ENCODE measurements at regions not wholly inside any gene's neighbourhood (a gene's known extent, or its start where the extent isn't known, plus 50 kb on each side); places are given as distances from the start of the nearest gene placed in this dataset.

GRCh38 chr3:117873249-117873600 is 1161.4 kb downstream of the IGSF11 start:
- DNase-seq (no peak), ATAC-seq (no peak)
- H3K36me3 Mint-ChIP-seq (ENCODE audit: low read depth): no peaks in the 10 kb centered on the region
- no peaks in the 10 kb centered on the region for H3K9me3 ChIP-seq (ENCODE audit: control insufficient read depth, low read length, poor library complexity, severe bottlenecking)
- no peaks in the 10 kb centered on the region for H3K27me3 Mint-ChIP-seq
- no peaks in the 10 kb centered on the region for H3K4me1 Mint-ChIP-seq
- H3K27ac Mint-ChIP-seq: no peak overlapping the region
- H3K4me3 Mint-ChIP-seq: no peak overlapping the region

GRCh38 chr3:117874028-117874690 is 1160.5 kb downstream of the IGSF11 start:
- no peaks in the 10 kb centered on the region for H3K9me3 ChIP-seq (ENCODE audit: control insufficient read depth, low read length, poor library complexity, severe bottlenecking)
- H3K4me3 Mint-ChIP-seq: no peak overlapping the region
- no peaks in the 10 kb centered on the region for H3K27me3 Mint-ChIP-seq
- DNase-seq (no peak), ATAC-seq (no peak)
- H3K36me3 Mint-ChIP-seq (ENCODE audit: low read depth): no peaks in the 10 kb centered on the region
- no peak overlapping the region for H3K27ac Mint-ChIP-seq
- no peaks in the 10 kb centered on the region for H3K4me1 Mint-ChIP-seq

GRCh38 chr3:117874904-117875874 is 1159.5 kb downstream of the IGSF11 start:
- DNase-seq (no peak), ATAC-seq (no peak)
- Mint-ChIP-seq H3K27me3 (no peaks in the 10 kb centered on the region), H3K4me1 (no peaks in the 10 kb centered on the region), H3K36me3 (ENCODE audit: low read depth) (no peaks in the 10 kb centered on the region), H3K4me3 (no peak overlapping the region), H3K27ac (no peak overlapping the region)
- H3K9me3 ChIP-seq (ENCODE audit: control insufficient read depth, low read length, poor library complexity, severe bottlenecking): no peaks in the 10 kb centered on the region

- no peak for ATAC-seq
- H3K9me3 ChIP-seq (ENCODE audit: control insufficient read depth, low read length, poor library complexity, severe bottlenecking): no peaks in the 10 kb centered on the region
- Mint-ChIP-seq H3K36me3 (ENCODE audit: low read depth) (no peaks in the 10 kb centered on the region), H3K27ac (no peak overlapping the region), H3K4me3 (no peak overlapping the region), H3K4me1 (no peaks in the 10 kb centered on the region), H3K27me3 (no peaks in the 10 kb centered on the region)
- no peak for DNase-seq
Measured at GRCh38 chr3:117875887-117876286, 1158.8 kb downstream of the IGSF11 start.

- DNase-seq (no peak), ATAC-seq (no peak)
- no peaks in the 10 kb centered on the region for H3K9me3 ChIP-seq (ENCODE audit: control insufficient read depth, low read length, poor library complexity, severe bottlenecking)
- H3K4me3 Mint-ChIP-seq: no peak overlapping the region
- H3K27me3 Mint-ChIP-seq: no peaks in the 10 kb centered on the region
- H3K4me1 Mint-ChIP-seq: no peaks in the 10 kb centered on the region
- H3K27ac Mint-ChIP-seq: no peak overlapping the region
- H3K36me3 Mint-ChIP-seq (ENCODE audit: low read depth): no peaks in the 10 kb centered on the region
Measured at GRCh38 chr3:117880638-117881037, 1154.0 kb downstream of the IGSF11 start.

- H3K9me3 ChIP-seq (ENCODE audit: control insufficient read depth, low read length, poor library complexity, severe bottlenecking): no peaks in the 10 kb centered on the region
- Mint-ChIP-seq H3K4me3 (no peak overlapping the region), H3K27me3 (no peaks in the 10 kb centered on the region), H3K36me3 (ENCODE audit: low read depth) (no peaks in the 10 kb centered on the region), H3K4me1 (no peaks in the 10 kb centered on the region), H3K27ac (no peak overlapping the region)
- no peak for DNase-seq
- no peak for ATAC-seq
Measured at GRCh38 chr3:117881210-117881609, 1153.4 kb downstream of the IGSF11 start.

GRCh38 chr3:117885011-117885441 is 1149.6 kb downstream of the IGSF11 start:
- H3K4me3 Mint-ChIP-seq: no peak overlapping the region
- H3K36me3 Mint-ChIP-seq (ENCODE audit: low read depth): no peaks in the 10 kb centered on the region
- no peaks in the 10 kb centered on the region for H3K4me1 Mint-ChIP-seq
- no peaks in the 10 kb centered on the region for H3K27me3 Mint-ChIP-seq
- DNase-seq (no peak), ATAC-seq (no peak)
- no peak overlapping the region for H3K27ac Mint-ChIP-seq
- H3K9me3 ChIP-seq (ENCODE audit: control insufficient read depth, low read length, poor library complexity, severe bottlenecking): no peaks in the 10 kb centered on the region

- no peaks in the 10 kb centered on the region for H3K4me1 Mint-ChIP-seq
- no peak overlapping the region for H3K27ac Mint-ChIP-seq
- no peaks in the 10 kb centered on the region for H3K27me3 Mint-ChIP-seq
Measured at GRCh38 chr3:117886147-117886546, 1148.5 kb downstream of the IGSF11 start.

GRCh38 chr3:117887031-117887430 is 1147.6 kb downstream of the IGSF11 start:
- Mint-ChIP-seq H3K27ac (no peak overlapping the region), H3K27me3 (no peaks in the 10 kb centered on the region), H3K36me3 (ENCODE audit: low read depth) (no peaks in the 10 kb centered on the region), H3K4me1 (no peaks in the 10 kb centered on the region), H3K4me3 (no peak overlapping the region)
- ATAC-seq (no peak), DNase-seq (no peak)
- no peaks in the 10 kb centered on the region for H3K9me3 ChIP-seq (ENCODE audit: control insufficient read depth, low read length, poor library complexity, severe bottlenecking)

More at GRCh38 chr3:117886147-117886546, 1148.5 kb downstream of the IGSF11 start:
- no peaks in the 10 kb centered on the region for H3K36me3 Mint-ChIP-seq (ENCODE audit: low read depth)
- no peak for ATAC-seq
- no peaks in the 10 kb centered on the region for H3K9me3 ChIP-seq (ENCODE audit: control insufficient read depth, low read length, poor library complexity, severe bottlenecking)
- no peak overlapping the region for H3K4me3 Mint-ChIP-seq
- DNase-seq: no peak

GRCh38 chr3:117887901-117888300 is 1146.7 kb downstream of the IGSF11 start:
- H3K36me3 Mint-ChIP-seq (ENCODE audit: low read depth): no peaks in the 10 kb centered on the region
- H3K4me1 Mint-ChIP-seq: no peaks in the 10 kb centered on the region
- DNase-seq: no peak
- H3K9me3 ChIP-seq (ENCODE audit: control insufficient read depth, low read length, poor library complexity, severe bottlenecking): no peaks in the 10 kb centered on the region
- no peak overlapping the region for H3K4me3 Mint-ChIP-seq
- no peak for ATAC-seq
- no peak overlapping the region for H3K27ac Mint-ChIP-seq
- no peaks in the 10 kb centered on the region for H3K27me3 Mint-ChIP-seq

- H3K4me1 Mint-ChIP-seq: no peaks in the 10 kb centered on the region
- ATAC-seq (no peak), DNase-seq (no peak)
- no peaks in the 10 kb centered on the region for H3K27me3 Mint-ChIP-seq
- H3K9me3 ChIP-seq (ENCODE audit: control insufficient read depth, low read length, poor library complexity, severe bottlenecking): no peaks in the 10 kb centered on the region
- H3K27ac Mint-ChIP-seq: no peak overlapping the region
- no peaks in the 10 kb centered on the region for H3K36me3 Mint-ChIP-seq (ENCODE audit: low read depth)
- no peak overlapping the region for H3K4me3 Mint-ChIP-seq
Measured at GRCh38 chr3:117892431-117892841, 1142.2 kb downstream of the IGSF11 start.

GRCh38 chr3:117893001-117893400 is 1141.6 kb downstream of the IGSF11 start:
- H3K27me3 Mint-ChIP-seq: no peaks in the 10 kb centered on the region
- H3K27ac Mint-ChIP-seq: no peak overlapping the region
- no peak for DNase-seq
- no peak overlapping the region for H3K4me3 Mint-ChIP-seq
- H3K36me3 Mint-ChIP-seq (ENCODE audit: low read depth): no peaks in the 10 kb centered on the region
- H3K4me1 Mint-ChIP-seq: no peaks in the 10 kb centered on the region
- ATAC-seq: no peak
- H3K9me3 ChIP-seq (ENCODE audit: control insufficient read depth, low read length, poor library complexity, severe bottlenecking): no peaks in the 10 kb centered on the region

- H3K9me3 ChIP-seq (ENCODE audit: control insufficient read depth, low read length, poor library complexity, severe bottlenecking): no peaks in the 10 kb centered on the region
- Mint-ChIP-seq H3K4me1 (no peaks in the 10 kb centered on the region), H3K27me3 (no peaks in the 10 kb centered on the region), H3K4me3 (no peak overlapping the region), H3K27ac (no peak overlapping the region), H3K36me3 (ENCODE audit: low read depth) (no peaks in the 10 kb centered on the region)
- no peak for ATAC-seq
- no peak for DNase-seq
Measured at GRCh38 chr3:117893638-117894037, 1141.0 kb downstream of the IGSF11 start.
